ENCODE measurements at regions not wholly inside any gene's neighbourhood (a gene's known extent, or its start where the extent isn't known, plus 50 kb on each side); places are given as distances from the start of the nearest gene placed in this dataset.
A peak's percentile ranks its signal among the peaks of the same experiment; 100 is the strongest.

DNA sequence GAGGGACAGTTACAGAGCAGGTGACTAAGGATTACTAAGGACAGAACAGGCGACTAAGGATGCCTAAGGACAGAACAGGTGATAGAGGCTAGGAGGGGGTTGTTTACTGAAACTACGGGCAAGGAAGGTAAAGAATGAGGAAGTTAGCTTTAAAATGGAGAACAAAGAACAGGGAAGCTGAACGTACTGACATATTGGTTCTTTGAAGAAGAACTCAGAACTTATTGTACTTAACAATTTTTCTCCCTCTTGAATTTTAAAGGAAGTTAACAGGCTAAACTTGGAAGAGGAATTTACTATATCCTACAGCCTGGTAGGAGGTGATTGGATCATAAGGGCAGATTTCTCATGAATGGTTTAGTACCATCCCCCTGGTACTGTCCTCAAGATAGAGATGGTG lies 290.2 kb downstream of the SHQ1 start:
- H2BK5ac ChIP-seq (ENCODE audit: low read depth, low read length) = no peak overlapping the region
- no peak overlapping the region for H3K56ac ChIP-seq (replicated peaks; ENCODE audit: insufficient read length, low read depth, low read length)
- no peak overlapping the region for H4K91ac ChIP-seq (replicated peaks; ENCODE audit: insufficient read length, low read length)
- H2BK20ac ChIP-seq (ENCODE audit: low read length) = no peak overlapping the region
- no peak overlapping the region for H2AFZ ChIP-seq (ENCODE audit: low read length)
- no peak overlapping the region for H3K14ac ChIP-seq (ENCODE audit: insufficient read length)
- H2BK12ac ChIP-seq (ENCODE audit: low read depth, low read length) = no peak overlapping the region
- 0 out of 2 replicates have a peak, but pooled peaks cover 3% of the 10 kb centered on the region for H3K23me2 ChIP-seq (ENCODE audit: low read depth, low read length)
- no peak overlapping the region for H4K8ac ChIP-seq (ENCODE audit: extremely low read depth, insufficient read depth, low read length)
- ChIA-PET CTCF (ENCODE audit: partially characterized antibody) (no interaction called here), POLR2A (ENCODE audit: partially characterized antibody) (no interaction called here)
- peaks cover 2 to 11% (median 9%) of the 10 kb centered on the region in 4 experiments; a peak in 6 of 7 replicates for H3K4me1 ChIP-seq (replicated peaks in 1 of 4; ENCODE audit: control insufficient read depth in 3 of 4, insufficient read depth in 4 of 4, low read length in 3 of 4)
- no peak overlapping the region for H3K18ac ChIP-seq (ENCODE audit: extremely low read depth, low read length)
- H2AK5ac ChIP-seq (ENCODE audit: low read depth, low read length) = no peak overlapping the region
- no peak overlapping the region for H2BK120ac ChIP-seq (replicated peaks; ENCODE audit: low read depth, low read length)
- H4K5ac ChIP-seq (ENCODE audit: insufficient read length, low read depth, low read length) = no peak overlapping the region
- H2BK15ac ChIP-seq (ENCODE audit: low read length) = no peak overlapping the region
- TF ChIP-seq RXRA (IDR thresholded peaks at IDR 0.05; ENCODE audit: insufficient read depth, low read depth, low read length) (no peak), SIX5 (IDR thresholded peaks at IDR 0.05; ENCODE audit: low read depth, low read length) (no peak), RBBP5 (IDR thresholded peaks at IDR 0.05; ENCODE audit: borderline replicate concordance, low read depth, low read length) (no peak), SIRT6 (IDR thresholded peaks at IDR 0.05; ENCODE audit: low read length) (no peak), CHD1 (IDR thresholded peaks at IDR 0.05; ENCODE audit: low read depth, low read length) (no peak)
- TF ChIP-seq, protein P1, sequence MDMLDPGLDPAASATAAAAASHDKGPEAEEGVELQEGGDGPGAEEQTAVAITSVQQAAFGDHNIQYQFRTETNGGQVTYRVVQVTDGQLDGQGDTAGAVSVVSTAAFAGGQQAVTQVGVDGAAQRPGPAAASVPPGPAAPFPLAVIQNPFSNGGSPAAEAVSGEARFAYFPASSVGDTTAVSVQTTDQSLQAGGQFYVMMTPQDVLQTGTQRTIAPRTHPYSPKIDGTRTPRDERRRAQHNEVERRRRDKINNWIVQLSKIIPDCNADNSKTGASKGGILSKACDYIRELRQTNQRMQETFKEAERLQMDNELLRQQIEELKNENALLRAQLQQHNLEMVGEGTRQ (IDR thresholded peaks at IDR 0.05; ENCODE audit: low read length) = no peak
- TF ChIP-seq, protein P2, sequence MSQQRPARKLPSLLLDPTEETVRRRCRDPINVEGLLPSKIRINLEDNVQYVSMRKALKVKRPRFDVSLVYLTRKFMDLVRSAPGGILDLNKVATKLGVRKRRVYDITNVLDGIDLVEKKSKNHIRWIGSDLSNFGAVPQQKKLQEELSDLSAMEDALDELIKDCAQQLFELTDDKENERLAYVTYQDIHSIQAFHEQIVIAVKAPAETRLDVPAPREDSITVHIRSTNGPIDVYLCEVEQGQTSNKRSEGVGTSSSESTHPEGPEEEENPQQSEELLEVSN (IDR thresholded peaks at IDR 0.05) = peak; percentile 62; the same call in 1 of the 2 replicates
- 87% methylated on average over 3 of the region's 3 CpGs; no CpG with 5 or more reads in 1 of the 2 experiments for WGBS, 2 experiments (ENCODE audit: extremely low coverage in 1 of 2, insufficient coverage in 1 of 2, insufficient read length in 1 of 2, insufficient replicate concordance in 2 of 2, low coverage in 1 of 2, low lambda C conversion rate in 2 of 2, missing lambda C conversion rate in 1 of 2)
- DNase-seq (ENCODE audit: low read depth in 1 of 2, low spot score in 2 of 2) = no peak
- no peak overlapping the region for H3K4me2 ChIP-seq (ENCODE audit: insufficient read depth in 1 of 2, low read depth in 2 of 2, low read length in 2 of 2)
- no peaks in the 10 kb centered on the region for H3K79me1 ChIP-seq (ENCODE audit: low read depth, low read length)
- no peaks in the 10 kb centered on the region for H3K79me2 ChIP-seq (ENCODE audit: control insufficient read depth in 1 of 2, insufficient read depth in 2 of 2, low read length in 2 of 2)
- H3K9ac ChIP-seq (replicated peaks in 1 of 4; ENCODE audit: extremely low read depth in 1 of 4, low read depth in 3 of 4, low read length in 3 of 4) = no peak overlapping the region
- peaks cover 9 to 10% of the 10 kb centered on the region in 2 experiments; a peak in 3 of 4 replicates for H3K9me3 ChIP-seq (ENCODE audit: insufficient read depth in 2 of 2, low read depth in 1 of 2, low read length in 1 of 2)
- no peaks in the 10 kb centered on the region for H3K27me3 ChIP-seq (replicated peaks in 1 of 4; ENCODE audit: control insufficient read depth in 3 of 4, extremely low read depth in 1 of 4, insufficient read depth in 3 of 4, low read length in 3 of 4)
- H3K27ac ChIP-seq (ENCODE audit: low read depth, low read length) = no peak overlapping the region
- no peak overlapping the region for H3K4ac ChIP-seq (replicated peaks; ENCODE audit: insufficient read length, low read depth, low read length)
- no peaks in the 10 kb centered on the region for H3K36me3 ChIP-seq (ENCODE audit: control insufficient read depth in 2 of 4, insufficient read depth in 4 of 4, low read length in 3 of 4)
- no peaks in the 10 kb centered on the region for H4K20me1 ChIP-seq (replicated peaks in 1 of 2; ENCODE audit: control insufficient read depth in 1 of 2, insufficient read depth in 2 of 2, low read length in 2 of 2)
- no peak for FAIRE-seq
- H3K23ac ChIP-seq (ENCODE audit: insufficient read length) = no peak overlapping the region
- no peak overlapping the region for H3K4me3 ChIP-seq (ENCODE audit: extremely low read depth in 1 of 4, insufficient read depth in 2 of 4, low read depth in 3 of 4, low read length in 4 of 4)

Measured in H1 (cell line).